ENCODE measurements at regions not wholly inside any gene's neighbourhood (a gene's known extent, or its start where the extent isn't known, plus 50 kb on each side); places are given as distances from the start of the nearest gene placed in this dataset.

- TF ChIP-seq, protein P1, sequence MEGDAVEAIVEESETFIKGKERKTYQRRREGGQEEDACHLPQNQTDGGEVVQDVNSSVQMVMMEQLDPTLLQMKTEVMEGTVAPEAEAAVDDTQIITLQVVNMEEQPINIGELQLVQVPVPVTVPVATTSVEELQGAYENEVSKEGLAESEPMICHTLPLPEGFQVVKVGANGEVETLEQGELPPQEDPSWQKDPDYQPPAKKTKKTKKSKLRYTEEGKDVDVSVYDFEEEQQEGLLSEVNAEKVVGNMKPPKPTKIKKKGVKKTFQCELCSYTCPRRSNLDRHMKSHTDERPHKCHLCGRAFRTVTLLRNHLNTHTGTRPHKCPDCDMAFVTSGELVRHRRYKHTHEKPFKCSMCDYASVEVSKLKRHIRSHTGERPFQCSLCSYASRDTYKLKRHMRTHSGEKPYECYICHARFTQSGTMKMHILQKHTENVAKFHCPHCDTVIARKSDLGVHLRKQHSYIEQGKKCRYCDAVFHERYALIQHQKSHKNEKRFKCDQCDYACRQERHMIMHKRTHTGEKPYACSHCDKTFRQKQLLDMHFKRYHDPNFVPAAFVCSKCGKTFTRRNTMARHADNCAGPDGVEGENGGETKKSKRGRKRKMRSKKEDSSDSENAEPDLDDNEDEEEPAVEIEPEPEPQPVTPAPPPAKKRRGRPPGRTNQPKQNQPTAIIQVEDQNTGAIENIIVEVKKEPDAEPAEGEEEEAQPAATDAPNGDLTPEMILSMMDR (IDR thresholded peaks at IDR 0.05): no peak
- no peak for TF ChIP-seq POLR2A (IDR thresholded peaks at IDR 0.05)
Measured at GRCh38 chr22:48144318-48144717, 1381.9 kb downstream of the TBC1D22A start.

All from adrenal gland (tissue), 5 donors.